HG03139 (cell line): ENCODE measurements at regions not wholly inside any gene's neighbourhood (a gene's known extent, or its start where the extent isn't known, plus 50 kb on each side); places are given as distances from the start of the nearest gene placed in this dataset.
A peak's percentile ranks its signal among the peaks of the same experiment; 100 is the strongest.
"Not testable (repeated sequence)": the region's sequence is repeated elsewhere in the genome, so short reads cannot be mapped to it uniquely, and the experiment has no call there.

Experiments used
- ATAC-seq: cut with Tn5 transposase; IDR thresholded peaks from one replicate; pipeline ENCODE4 v1.9.1; 2021; ENCODE audit not compliant: unreplicated experiment

DNA sequence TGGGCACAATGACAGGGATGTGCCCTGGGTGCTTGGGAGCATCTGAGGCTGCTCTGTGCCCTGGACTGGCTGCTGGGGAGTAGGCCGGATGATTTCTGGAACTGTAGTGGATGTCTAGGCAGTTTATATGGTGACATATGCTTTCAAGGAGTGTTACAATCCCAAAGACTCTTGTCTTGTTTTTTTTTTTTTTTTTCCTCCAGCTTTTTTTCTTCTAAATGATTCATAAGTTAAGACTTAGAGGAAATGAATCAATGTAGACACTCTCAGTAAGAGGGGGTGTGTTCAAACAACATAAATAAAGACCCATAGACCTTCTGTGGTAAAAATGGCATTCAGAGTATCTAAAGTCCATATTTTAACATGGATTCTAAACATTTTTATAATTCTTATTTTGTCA is 706.1 kb upstream of the GOLIM4 start:
- no peak for ATAC-seq

DNA sequence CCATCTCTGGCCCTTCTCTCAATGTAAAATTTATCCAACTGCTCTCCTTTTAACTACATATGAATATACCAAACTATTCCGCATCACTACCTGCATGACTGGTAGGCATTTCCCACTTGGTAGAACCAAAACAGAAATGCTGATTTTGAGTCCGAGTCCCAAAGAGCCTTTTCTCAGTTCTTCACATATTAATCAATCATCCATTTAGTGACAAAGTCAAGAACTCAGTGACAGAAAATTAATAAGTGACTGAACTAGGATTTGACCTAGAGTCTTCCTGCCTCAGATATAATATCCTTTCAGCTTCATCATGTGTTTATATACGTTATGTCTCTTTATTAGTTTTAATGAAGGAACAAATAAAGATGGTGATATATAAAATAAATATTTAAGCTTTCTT is 700.6 kb upstream of the GOLIM4 start:
- ATAC-seq = no peak

DNA sequence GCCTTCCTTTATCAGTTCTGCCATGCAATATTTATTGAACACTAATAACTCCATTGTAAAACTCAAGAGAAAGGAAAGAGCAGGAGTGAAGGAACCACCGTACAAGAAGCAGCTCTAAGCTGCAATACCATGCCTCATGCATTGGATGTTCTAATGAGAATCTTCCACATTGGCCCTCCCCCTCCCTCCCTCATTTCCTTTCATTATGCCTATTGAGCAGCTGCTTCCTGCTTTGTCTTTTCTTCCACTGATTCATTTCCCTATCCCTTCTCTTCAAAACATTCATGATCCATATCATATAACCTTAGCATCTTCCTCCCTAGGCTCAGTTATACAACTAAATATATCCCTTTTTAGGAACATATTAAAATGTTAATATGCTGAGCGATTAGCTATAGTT is 698.7 kb upstream of the GOLIM4 start:
- no peak for ATAC-seq

DNA sequence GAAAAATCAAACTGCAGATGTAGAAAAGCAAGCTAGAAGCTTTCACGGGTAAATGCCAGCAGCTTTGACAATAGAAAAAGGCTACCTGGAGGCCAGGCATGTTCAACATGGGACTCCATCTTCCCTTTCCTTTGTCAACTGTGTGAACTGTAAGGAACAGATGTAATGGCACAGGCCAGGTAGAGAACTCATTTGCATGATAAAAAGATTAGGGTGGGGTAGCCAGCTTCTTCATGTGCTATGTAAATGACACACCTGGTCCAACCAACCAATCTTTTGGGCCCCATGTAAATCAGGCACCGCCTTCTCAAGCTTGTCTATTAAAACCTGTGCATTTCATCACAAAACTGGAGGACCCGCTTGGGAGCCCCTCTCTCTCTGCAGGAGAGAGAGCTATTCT is 686.5 kb upstream of the GOLIM4 start:
- ATAC-seq = no peak

DNA sequence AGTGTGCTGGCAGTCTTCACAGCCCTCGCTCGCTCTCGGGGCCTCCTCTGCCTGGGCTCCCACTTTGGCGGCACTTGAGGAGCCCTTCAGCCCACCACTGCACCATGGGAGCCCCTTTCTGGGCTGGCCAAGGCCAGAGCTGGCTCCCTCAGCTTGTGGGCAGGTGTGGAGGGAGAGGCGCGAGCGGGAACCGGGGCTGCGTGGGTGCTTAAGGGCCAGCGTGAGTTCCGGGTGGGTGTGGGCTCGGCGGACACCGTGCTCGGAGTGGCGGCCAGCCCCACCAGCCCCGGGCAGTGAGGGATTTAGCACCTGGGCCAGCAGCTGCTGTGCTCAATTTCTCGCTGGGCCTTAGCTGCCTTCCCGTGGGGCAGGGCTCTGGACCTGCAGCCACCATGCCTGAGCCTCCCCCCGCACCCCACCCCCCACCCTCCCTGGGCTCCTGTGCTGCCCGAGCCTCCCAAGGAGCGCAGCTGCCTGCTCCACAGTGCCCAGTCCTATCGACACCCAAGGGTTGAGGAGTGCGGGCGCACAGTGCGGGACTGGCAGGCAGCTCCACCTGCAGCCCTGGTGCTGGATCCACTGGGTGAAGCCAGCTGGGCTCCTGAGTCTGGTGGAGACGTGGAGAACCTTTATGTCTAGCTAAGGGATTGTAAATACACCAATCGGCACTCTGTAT is 684.4 kb upstream of the GOLIM4 start:
- ATAC-seq = not testable (repeated sequence)

DNA sequence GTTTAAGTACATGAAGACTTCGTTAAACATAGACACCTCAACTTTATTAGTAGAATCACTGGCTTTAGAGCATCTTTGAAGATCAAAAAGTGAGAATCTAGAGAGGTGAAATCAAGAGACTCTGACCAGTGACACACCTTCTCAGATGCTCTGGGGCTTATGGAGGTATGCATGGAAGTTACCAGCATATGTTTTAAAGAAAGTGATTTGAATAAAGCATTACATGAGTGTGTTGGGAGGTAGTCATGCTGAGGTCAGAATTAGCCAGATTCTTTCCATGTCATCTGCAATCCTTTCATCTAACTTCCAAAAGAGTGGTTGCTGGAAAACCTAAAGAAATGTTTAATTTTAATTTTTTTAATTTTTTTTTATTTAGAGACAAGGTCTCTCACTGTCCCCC is 658.0 kb upstream of the GOLIM4 start:
- ATAC-seq = no peak

DNA sequence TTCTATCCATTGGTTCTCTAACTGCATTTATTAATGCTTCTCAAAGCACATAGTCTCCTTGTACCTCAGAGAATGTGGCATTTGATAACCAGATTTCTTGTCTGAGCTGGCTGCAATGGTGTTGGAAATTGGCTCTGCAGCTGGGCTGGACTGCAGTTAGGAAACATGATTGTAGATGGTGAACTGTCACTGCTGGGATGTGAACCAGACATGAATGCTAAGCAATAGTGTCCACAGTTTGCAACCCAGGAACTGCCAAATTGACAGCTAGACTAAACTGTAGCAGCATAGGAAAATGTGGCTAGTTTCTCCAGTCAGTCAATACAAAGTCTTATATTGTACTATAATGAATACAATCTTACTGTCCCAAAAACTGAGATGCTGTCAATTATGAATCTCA is 656.6 kb upstream of the GOLIM4 start:
- no peak for ATAC-seq

DNA sequence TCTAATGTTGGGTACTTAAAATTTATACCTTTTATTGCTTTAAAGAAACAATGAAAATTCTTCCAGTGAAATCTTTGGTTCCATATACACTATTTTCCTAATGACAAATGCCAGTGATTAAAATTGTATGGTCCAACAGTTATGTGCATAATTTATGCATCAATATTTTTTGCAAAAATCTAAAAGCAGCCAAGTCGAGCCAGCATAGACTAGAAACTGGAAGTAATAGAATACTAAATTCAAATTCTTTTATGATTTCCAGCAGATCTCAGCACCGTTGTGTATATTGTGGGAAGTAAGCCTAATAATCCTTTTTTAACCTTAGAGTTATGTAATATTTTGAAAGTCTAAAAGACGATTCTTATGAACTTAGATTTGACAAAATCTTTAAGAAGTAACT is 652.0 kb upstream of the GOLIM4 start:
- ATAC-seq = no peak

DNA sequence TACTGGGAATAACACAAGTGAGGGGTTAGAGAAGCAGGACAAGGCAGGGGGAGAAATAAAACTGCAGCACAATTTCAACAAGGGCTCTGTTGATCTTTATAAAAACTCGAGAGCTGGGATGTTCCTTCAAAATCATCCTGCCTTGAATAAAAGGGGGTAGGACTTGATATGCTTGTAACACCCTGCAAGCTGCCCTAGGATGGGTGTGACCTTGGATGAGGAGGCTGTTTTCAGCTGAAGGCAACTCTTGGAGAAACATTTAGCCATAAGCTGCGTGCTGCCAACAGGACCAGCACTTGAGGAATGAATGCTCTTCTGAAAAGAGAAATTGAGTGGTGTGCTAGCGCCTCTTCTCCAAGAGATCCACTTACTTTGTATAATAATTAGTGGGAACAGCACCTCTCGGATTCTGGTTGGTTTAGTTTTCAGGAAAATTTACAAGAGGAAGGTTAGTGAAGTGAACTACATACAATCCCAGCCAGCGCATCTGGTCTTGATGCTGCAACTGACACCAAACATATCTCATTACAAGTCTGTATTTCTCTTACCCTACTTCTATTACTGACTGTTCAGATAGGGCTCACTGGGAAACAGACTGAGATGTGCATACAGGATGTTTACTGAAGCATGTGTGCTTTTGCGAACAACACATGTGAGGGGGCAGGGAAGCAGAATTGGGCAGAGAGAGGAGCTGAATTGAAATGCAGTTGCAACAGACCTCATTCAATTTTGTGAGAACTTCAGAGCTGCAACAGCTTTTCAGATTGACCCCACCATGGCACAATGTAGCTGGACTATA is 643.0 kb upstream of the GOLIM4 start:
- no peak for ATAC-seq

DNA sequence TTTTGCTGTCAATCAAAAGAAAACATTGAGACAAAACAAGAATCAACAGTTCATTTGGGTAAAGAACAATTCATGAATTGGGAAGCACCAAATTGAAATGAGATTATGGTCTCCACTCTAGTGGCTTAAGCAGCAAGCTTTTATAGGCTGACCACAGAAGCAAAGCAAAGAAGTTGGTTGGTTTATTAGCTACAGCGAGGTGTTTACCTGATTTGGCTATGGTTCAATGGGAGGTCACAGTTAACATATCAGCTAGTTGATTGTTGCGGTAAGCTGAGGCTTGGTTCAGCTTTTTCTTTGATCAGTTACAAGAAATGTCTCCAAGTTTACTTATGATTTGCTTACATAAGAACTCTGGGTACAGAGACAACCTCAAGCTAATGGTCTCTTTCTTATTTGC is 640.5 kb upstream of the GOLIM4 start:
- ATAC-seq = no peak

DNA sequence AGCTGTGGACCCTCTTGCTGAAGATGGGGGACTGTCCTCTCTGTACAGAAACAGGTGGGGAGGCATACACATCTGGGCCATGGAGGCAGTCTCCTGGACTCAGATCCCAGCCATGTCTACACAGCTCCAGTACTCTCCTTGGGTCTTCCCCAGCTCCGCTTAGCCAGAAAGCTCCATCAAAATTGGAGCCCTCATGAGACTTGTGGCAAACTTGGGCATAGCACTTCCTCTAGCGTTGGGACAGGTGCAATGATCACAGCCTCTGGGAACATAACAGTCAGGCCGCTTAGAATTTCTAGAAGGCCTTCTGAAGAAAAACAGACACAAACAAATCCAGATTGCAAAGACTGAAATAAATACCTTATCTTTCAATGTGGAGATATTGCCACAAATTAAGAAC is 634.3 kb upstream of the GOLIM4 start:
- no peak for ATAC-seq

DNA sequence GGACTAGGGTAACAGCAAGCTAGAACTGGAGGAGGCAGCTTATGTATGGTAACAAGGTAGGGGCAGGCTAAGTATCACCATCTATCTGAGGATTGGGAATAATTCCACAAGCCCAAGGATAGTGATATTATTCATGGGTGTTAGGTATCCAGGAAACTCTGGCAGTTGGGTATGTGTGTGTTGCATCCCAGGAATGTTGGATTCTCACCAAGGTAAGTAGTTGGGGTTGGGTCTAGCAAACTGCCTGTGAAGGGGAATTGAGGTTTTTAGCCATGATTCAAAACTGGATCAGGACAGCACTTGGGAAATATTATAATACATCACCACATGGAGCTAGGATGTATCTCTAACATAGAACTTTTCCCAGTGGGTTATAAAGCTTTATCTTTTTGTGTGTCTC is 626.4 kb upstream of the GOLIM4 start:
- ATAC-seq = no peak

DNA sequence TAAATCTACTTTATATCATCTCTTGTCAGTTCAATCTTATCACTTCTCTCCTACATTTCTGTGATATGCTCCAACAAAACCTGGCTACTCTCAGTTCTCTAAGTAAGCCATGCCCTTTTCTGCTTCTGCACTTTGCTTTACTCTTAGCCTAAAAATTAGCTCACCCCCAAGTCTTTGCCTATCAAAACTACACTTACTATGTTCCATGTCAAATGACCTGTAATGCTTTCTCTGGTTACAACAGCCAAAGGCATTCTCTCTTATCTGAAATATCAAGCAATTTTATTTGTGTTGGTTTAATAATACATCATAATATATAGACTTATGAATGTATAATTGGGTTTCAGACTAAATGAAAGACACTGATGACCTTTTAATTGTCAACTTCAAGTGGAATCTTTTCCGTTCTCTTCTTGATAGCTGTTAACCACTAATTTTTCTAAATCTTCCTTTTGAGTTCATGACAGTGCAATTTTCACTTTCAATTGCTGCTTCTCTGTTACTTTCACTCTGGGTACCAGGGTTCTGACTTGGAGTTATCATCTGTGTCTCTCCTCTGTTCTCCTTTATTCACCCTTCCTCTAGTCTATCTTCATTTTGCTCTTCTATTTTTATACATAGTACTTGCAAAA is 619.0 kb upstream of the GOLIM4 start:
- ATAC-seq = peak; percentile 98

DNA sequence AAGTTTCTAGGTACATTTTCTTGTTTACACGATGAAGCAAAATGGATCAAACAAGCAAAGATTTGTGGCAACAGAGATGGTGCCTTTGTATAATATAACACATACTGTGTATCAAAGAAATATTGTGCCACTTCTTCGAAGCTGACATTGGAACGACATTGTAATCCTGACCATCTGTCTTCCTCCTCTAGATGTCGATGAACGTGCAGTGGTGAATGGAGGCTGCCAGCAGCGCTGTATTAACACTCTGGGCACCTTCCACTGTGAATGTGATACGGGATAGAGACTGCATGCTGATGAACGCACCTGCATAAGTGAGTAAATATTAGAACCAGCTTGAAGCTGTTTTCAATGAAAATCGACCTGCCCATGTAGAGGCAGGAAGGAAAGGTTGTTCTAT is 613.3 kb upstream of the GOLIM4 start:
- ATAC-seq = no peak

DNA sequence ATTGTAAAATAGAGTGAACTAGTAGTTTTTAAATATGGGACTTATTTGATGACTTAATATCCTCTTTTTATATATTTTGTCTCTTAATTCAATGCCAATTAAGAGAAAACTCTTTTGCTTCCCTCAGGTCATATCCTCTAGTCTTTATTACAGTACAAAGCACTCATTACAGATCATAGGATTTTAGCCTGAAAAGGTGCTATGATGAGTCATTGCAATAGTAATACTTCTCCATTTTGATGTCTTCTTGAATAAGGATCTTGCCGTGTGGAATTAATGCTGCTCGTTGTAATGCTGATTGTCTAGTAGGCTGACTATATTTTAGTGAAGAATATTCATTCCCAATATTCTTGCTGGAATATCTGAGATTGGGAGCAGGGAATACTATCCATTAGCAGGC is 612.2 kb upstream of the GOLIM4 start:
- no peak for ATAC-seq

DNA sequence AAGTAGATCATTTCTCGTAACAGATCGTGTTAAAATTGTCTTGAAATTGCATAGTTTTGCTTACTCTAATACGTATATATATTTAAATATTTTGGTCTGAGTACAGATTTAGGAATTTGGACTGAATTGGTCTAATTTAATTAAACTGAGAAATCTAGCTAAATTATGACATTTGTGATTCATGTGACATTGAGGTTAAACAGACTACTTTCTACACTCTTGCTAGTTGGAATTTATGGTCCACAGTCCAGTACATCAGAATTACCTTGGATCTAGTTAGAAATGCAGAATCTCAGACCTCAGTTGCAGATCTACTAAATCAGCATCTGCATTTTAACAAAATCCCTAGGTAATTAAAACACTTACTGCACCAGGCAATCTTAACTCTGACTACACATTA is 609.7 kb upstream of the GOLIM4 start:
- ATAC-seq = no peak

DNA sequence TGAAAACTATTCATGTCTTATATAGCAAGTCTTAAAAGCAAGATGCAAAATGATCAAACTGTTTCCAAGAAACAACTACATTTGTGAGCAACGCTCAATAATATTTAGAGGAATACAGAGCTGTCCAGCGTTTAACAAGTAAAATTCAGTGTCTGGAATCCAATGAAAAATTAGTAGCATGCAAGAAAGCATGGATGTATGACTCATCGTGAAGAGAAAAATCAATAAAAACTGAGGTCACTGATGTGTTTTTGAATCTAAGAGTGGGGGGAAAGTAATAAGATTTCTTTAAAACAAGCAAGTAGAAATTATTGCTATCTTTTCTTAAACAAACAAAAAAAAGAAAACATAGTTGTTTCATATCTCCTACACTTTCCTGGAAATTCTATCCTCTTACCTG is 600.3 kb upstream of the GOLIM4 start:
- no peak for ATAC-seq

DNA sequence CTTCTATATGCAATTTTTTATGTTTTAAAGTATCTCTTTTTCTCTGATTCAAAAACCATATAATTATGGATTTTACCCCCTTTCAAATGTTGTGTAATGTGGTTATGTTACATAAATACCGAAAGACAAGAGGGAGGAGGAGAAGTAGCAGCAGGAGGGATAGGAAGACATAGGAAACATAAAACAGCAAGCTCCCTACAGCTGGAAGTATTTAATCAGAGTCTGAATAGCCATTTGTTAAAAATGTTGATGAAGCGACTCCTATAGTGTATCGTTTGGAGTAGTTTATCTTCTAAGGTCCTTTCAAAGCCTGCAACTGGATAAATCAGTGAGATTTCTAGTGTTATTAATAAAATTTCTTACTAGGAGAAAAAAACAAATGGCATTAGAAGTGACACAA is 598.1 kb upstream of the GOLIM4 start:
- no peak for ATAC-seq

DNA sequence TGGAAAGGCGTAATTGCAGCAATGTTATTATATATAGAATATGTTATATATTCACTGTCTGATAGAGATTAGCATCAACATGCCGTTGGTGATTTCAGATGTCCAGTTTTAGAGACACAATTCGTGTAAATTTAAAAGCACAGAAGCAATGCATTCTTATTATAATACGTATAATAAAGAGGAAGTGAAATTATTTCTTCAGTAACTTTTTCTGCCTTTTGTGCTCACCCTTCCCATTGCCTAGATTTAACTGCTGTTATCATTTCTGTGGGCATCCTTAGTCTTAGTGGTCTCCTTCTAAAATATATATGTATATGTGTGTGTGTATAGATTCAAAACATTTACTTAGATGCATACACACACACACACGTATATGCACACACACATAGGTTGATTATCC is 592.5 kb upstream of the GOLIM4 start:
- no peak for ATAC-seq

DNA sequence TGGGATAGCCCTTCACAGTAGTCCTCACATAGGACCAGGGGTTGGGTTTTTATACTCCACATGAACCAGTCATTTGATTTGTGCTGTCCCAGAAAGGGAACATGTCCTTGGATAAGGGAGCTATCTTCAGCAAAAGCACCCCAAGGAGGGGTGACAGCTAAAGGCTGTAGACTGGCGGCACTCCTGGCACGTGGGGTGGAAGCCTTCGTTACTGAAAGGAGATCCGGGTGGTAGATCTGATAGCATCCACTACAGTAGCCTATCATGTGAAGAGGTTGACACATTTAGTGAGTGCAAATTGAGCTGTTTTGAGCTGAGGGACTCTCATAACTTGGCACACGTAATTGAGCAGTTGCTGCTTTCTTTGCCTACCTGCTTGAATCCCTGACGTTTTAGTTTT is 588.8 kb upstream of the GOLIM4 start:
- ATAC-seq = no peak

DNA sequence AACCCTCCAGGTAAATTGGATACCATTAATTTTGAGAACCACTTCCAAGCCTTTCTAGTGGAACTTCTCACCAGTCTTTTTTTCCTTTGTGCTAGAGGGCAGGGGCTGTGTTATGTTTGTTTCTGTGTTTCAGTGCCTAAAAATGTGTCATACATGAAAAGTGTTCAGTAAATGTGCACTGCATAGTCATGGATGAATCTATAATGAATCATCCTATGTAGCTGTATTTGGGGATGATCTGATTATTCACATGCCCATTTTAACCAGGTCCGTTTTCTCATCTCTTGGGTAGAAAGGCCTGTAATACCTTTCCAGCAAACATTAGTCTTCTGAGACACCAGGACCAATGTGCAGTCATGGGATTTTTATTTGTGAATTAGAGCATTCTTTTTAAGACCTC is 583.0 kb upstream of the GOLIM4 start:
- ATAC-seq = no peak

DNA sequence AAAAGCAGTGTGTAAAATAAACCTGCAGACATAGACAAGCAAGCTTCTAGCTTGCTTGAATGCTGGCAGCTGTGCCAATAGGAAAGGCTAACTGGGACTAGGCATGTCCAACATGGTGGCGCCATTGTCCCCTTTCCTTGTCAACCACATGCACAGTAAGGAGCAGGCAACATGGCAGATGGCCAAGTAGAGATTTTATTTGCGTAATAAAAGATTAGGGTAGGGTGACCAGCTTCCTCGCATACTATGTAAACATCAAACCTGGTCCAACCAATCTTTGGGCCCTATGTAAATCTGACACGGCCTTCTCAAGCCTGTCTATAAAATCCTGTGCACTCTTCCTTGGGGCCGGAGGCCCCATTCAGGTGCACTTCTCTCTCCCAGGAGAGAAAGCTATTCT is 575.4 kb upstream of the GOLIM4 start:
- no peak for ATAC-seq
